Retinal pigment epithelial cell (primary cell): ENCODE measurements at regions not wholly inside any gene's neighbourhood (a gene's known extent, or its start where the extent isn't known, plus 50 kb on each side); places are given as distances from the start of the nearest gene placed in this dataset.

Experiments
- DNase-seq: peaks from one replicate; pipeline ENCODE4 v3.0.0-alpha.2; 2010; ENCODE audit warnings: low read depth
- H3K4me3 ChIP-seq: 2 replicates; pipeline ENCODE4 v1.5.1; 2011; ENCODE audit warnings: mild to moderate bottlenecking, low read length, control low read depth, moderate library complexity
- TF ChIP-seq, protein P1 (sequence below): conservative IDR thresholded peaks from 2 replicates; pipeline ENCODE4 v1.5.1; 2011; ENCODE audit warnings: low read depth, low read length, control low read depth, inconsistent platforms

DNA sequence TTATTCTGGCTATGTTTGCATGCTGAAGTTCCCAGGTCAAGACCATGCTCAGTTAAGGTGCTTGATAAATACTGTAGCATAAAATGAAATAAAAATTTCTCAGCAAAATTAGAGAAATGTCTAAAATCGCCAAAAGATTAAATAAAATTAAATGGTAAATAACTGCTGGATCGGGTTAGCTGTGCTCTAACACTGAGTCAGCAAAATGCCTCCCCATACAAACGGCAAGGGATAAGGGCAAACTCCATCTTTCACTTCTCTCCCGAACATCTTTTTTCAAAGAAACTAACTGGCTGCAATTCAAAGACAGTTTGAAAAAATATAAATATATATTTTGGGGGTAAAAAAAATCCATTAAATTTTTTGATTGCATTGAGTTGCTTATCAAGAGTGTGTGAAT lies 162.2 kb upstream of the ZFHX3 start:
- TF ChIP-seq, protein P1, sequence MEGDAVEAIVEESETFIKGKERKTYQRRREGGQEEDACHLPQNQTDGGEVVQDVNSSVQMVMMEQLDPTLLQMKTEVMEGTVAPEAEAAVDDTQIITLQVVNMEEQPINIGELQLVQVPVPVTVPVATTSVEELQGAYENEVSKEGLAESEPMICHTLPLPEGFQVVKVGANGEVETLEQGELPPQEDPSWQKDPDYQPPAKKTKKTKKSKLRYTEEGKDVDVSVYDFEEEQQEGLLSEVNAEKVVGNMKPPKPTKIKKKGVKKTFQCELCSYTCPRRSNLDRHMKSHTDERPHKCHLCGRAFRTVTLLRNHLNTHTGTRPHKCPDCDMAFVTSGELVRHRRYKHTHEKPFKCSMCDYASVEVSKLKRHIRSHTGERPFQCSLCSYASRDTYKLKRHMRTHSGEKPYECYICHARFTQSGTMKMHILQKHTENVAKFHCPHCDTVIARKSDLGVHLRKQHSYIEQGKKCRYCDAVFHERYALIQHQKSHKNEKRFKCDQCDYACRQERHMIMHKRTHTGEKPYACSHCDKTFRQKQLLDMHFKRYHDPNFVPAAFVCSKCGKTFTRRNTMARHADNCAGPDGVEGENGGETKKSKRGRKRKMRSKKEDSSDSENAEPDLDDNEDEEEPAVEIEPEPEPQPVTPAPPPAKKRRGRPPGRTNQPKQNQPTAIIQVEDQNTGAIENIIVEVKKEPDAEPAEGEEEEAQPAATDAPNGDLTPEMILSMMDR: no peak
- no peak overlapping the region for H3K4me3 ChIP-seq
- DNase-seq: no peak

DNA sequence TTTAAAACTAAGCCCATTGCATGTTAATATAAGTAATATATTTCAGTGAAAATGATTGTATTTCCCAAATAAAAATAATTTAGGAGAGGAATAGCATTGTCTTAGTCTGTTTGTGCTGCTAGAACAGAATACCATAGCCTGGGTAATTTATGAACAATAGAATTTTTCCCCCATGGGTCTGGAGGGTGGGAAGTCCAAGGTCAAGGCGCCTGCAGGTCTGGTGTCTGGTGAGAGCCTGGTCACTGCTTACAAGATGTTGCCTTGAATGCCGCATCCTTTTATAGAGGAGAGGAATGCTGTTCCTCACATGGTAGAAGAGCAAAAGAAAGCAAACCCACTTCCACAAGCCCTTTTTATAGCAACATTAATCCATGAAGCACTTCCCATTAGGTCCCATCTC lies 161.3 kb upstream of the ZFHX3 start:
- TF ChIP-seq, protein P1: no peak
- no peak overlapping the region for H3K4me3 ChIP-seq
- DNase-seq: no peak

DNA sequence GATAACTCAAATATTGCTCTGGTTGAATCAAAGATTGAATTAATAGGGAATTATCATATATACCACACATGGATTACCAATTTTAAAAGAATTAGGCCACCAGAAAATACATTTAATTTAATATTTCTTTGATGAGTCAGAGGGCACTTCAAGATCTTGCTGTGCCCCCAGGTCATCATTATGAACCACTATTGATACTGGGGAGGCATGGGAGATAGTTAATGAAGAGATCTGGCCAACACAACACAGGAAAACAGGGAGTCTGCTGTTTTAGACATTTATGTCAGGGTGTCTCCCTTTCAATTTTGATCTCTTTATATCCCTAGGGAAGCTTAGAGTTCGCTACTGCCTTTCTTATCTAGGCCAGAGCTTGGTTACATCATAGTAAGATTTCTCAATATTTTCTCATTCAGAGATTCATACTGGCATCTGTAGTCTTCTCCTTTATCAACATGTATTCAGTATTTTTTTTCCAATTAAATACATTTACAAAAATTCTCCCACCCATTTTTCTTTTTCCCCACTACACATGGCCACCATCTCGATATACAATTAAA lies 158.3 kb upstream of the ZFHX3 start:
- no peak for DNase-seq
- TF ChIP-seq, protein P1: no peak
- no peak overlapping the region for H3K4me3 ChIP-seq

DNA sequence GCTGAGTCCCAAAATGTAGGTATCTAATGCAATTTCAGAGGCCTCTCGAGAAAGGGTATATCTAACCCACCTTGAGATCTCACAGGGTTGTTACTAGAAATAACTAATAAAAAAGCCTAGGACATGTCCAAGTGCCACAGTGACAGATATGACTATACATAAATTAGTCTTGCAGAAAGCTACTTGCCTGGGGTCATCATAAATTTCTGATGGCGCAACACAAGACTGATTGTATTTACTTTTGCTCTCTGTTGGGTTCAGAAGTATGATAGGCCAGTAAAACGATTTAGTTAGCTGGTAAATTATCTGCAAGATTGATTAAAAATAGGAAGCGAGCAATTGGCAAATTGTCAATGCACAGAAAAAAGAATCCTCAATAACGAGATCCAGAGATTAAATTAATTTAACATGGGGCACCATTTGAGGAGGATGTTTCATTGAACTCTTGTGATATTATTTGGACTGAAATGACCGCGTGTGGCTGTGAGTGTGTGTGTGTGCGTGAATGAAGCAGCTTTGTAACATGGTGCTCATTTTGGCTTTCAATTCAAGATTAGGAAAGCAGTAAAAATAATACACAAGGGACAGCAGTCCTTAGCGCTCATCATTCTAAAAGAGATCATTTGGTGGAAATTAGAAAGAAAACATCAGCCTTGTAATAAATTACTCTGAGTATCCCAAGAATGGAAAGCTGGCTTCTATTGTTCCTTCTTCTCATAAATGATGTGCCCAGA lies 157.4 kb upstream of the ZFHX3 start:
- TF ChIP-seq, protein P1: no peak
- DNase-seq: no peak
- H3K4me3 ChIP-seq: no peak overlapping the region

DNA sequence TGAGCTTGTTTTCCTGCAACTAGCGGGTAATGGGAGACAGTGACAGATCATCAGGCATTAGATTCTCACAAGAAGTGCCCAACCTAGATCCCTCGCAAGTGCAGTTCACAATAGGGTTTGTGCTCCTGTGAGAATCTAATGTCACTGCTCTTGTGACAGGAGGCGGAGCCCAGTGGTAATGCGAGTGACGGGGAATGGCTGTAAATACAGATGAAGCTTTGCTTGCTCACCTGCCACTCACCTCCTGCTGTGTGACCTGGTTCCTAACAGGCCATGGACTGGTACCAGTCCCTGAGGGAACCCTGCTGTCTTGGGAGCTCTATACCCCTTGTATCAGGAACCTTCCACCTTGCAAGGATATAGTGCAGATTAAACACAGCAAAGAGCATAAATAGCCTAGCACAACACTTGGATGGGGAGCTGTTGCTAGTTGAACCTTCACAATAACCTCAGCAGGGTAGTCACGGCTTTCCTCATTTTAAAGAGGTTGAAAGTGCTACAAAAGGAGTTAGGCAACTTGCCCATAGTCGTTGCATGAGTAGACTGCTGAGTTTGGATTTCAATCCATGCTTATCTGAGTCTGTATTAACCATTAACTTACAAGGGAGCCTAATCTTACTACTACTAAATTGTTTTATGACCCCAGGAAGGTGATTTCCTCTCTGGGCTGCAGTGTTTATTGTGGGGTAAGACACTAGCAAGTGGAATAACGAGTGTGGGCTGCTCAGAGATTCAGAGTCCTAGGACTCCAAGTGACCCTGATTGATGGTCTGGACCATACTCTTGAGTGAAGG lies 156.6 kb upstream of the ZFHX3 start:
- DNase-seq: no peak
- TF ChIP-seq, protein P1: no peak
- H3K4me3 ChIP-seq: no peak overlapping the region

DNA sequence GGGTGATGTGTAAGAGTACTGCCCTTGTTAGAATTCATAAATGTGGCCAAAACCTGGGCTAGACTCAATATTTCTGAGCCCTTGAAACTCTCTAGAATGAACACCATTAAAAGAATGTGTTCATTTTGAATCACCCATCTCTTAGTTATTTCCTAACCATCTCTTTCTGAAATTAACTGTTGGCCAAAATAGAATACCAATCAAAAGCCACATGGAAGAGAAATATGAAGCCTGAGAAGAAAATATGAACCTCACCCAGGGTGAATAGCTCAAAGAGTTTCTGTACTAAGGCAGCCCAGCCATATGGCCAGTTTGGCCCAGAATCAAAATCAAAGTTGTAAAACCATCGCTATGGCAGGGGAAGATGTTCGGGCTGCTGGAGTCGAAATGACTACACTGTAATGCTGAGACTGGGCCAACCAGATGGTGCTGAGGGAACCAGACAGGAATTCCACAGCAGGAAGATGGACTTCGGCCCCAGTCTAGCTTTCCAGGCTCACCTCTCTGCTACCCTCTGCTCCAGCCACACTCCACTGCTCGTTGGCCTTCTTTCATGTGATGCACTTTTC lies 154.3 kb upstream of the ZFHX3 start:
- TF ChIP-seq, protein P1: no peak
- DNase-seq: no peak
- no peak overlapping the region for H3K4me3 ChIP-seq
